OCI-LY1 (cell line): ENCODE measurements at regions not wholly inside any gene's neighbourhood (a gene's known extent, or its start where the extent isn't known, plus 50 kb on each side); places are given as distances from the start of the nearest gene placed in this dataset.

Experiments
- EZH2 ChIP-seq: fragments of 200-600 bp; sonication (generic), shearing (Covaris generic); IDR thresholded peaks from 2 replicates; pipeline ENCODE4 v1.8.0; 2017; ENCODE audit warnings: borderline replicate concordance, mixed run types, mild to moderate bottlenecking, antibody characterized with exemption, low read length, moderate library complexity, mixed read lengths
- TF ChIP-seq, protein P1 (sequence below): fragments of 200-600 bp; sonication (generic), shearing (Covaris generic); IDR thresholded peaks from 2 replicates; pipeline ENCODE4 v1.5.1; 2017; ENCODE audit warnings: mild to moderate bottlenecking, antibody characterized with exemption, low read length, moderate library complexity, mixed read lengths

DNA sequence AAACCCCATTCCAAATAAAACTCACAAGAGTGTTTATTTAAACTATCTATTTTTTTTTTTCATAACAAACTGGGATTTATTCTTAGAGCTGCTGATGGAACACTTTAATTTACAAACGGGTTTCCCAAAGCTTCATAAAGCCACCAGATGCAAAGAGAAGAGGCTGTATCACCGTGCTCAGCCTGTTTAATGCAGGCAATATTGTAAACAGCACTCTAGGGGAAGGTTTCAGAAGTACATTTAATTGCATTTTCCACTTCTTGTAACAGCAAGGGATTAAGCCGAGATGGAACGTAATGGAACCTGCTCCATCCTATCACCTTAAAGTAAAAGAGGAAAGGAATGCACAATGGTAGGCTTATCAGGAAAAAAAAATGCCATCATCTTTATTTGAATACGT lies 550.6 kb upstream of the ARGLU1 start:
- TF ChIP-seq, protein P1, sequence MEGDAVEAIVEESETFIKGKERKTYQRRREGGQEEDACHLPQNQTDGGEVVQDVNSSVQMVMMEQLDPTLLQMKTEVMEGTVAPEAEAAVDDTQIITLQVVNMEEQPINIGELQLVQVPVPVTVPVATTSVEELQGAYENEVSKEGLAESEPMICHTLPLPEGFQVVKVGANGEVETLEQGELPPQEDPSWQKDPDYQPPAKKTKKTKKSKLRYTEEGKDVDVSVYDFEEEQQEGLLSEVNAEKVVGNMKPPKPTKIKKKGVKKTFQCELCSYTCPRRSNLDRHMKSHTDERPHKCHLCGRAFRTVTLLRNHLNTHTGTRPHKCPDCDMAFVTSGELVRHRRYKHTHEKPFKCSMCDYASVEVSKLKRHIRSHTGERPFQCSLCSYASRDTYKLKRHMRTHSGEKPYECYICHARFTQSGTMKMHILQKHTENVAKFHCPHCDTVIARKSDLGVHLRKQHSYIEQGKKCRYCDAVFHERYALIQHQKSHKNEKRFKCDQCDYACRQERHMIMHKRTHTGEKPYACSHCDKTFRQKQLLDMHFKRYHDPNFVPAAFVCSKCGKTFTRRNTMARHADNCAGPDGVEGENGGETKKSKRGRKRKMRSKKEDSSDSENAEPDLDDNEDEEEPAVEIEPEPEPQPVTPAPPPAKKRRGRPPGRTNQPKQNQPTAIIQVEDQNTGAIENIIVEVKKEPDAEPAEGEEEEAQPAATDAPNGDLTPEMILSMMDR = no peak
- no peak for TF ChIP-seq EZH2
